ENCODE measurements at regions not wholly inside any gene's neighbourhood (a gene's known extent, or its start where the extent isn't known, plus 50 kb on each side); places are given as distances from the start of the nearest gene placed in this dataset.

GRCh38 chr2:234438305-234438977, 58.4 kb downstream of the ARL4C start:
- no peak for DNase-seq

- no peak for DNase-seq
Measured at GRCh38 chr2:234437642-234438304, 59.1 kb downstream of the ARL4C start.

GRCh38 chr2:234436482-234436837, 60.4 kb downstream of the ARL4C start:
- no peak for DNase-seq

GRCh38 chr2:234435836-234436481, 60.9 kb downstream of the ARL4C start:
- no peak for DNase-seq

DNA sequence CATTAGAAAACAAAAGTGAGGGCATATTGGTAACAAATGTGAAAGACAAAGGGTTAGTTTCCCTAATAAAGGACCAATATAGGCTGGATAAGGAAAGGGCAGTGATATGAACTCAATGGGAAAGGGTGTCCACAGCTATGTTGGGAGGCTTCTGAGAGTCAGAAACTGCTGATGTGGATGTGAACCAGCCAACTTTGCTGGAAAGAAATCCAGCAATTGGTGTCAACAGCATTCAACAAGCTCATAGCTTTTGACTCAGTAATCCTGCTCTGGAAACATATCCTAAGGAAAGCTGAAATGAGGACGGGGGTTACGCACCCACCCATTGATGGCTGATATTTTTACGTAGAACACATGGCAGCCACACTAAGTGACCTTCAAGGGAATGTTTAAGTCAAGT, 63.7 kb downstream of the ARL4C start:
- no peak for DNase-seq

GRCh38 chr2:234430871-234431270, 66.0 kb downstream of the ARL4C start:
- no peak for DNase-seq

DNA sequence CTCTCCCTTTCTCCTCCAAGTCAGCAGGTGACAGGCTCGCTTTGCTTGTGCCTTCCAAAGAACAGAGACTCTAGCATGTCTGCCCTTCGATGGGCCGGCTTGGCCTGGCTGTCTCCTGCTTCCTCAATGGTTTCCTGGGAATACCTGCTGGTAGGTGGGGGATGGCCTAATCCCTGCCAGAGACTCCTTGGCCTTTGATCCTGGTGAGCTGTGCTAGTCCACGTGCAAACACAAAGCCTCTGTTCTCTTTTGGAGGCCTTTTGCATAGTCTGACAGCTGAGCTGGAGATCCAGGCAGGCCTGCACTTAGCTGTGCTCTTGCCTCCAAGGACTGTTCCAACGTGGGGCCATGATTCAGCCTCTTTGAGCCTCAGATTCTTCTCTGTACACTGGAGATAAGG, 67.6 kb downstream of the ARL4C start:
- no peak for DNase-seq

DNA sequence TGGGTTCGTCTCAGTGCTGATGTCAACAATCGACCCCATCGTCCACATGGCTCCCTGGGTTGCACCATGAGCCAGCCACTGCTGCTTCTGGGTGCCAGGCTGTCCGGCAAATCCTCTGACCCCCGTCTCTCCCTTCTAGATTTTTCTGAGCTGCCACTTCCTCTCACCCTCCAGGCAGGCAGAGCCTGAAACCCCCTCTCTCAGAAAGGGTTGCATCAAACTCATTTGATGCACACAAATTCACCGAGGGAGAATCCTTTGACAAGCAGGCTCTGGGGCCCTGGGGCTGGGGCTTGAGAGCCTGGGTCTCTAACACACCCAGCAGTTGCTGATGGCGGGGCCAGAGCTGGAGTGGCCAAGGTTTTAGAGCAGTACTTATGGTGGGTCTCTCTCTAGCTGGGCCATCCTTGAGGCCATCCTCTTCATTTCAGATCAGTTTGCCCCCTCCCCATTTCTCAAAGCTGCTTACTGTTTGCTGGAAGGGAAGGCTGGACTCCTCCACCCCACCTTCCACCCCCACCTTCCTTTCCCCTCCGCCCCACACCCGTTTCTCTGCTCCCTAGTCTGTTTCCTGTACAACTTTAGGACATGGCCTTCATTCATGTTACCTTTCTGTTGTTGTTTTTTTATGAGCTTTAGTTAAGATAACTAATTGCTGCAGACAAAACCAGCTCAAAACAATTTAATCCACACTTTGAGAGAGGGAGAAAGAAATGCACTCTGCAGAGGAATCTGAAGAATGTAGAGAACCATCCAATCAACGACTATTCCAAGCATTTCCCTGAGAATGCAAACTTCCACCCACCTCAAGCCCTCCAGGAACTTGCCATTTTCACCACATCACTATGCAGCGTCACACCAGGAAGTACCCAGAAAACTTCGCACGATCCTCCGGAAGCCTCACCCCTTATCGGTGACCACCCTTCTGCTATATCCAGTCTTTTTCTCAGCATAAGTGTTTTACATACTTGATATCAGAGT, 69.5 kb downstream of the ARL4C start:
- DNase-seq: peak; percentile 92

DNA sequence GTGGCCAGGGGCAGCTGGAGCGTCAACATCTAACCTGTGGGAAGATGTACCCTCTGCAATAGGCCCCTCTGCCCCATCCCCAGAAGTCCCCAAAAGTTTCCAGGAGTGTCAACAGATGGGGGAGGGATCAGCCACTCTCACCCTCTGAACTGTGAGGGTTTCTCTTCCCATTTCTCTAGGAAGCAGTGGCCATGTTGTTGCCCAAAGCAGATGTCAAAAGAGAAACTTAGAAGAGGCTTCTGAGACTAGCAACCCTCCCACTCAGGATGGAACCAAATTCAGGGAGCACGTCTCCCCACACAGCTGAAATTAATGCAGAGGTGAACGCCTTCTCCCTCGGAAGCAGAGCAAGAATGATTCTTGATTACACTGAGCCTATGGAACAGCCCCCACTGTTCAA, 70.3 kb downstream of the ARL4C start:
- no peak for DNase-seq

GRCh38 chr2:234425639-234426603, 71.0 kb downstream of the ARL4C start:
- DNase-seq: no peak

GRCh38 chr2:234423884-234424283, 73.0 kb downstream of the ARL4C start:
- DNase-seq: no peak

- no peak for DNase-seq
Measured at GRCh38 chr2:234422981-234423431, 73.9 kb downstream of the ARL4C start.

DNA sequence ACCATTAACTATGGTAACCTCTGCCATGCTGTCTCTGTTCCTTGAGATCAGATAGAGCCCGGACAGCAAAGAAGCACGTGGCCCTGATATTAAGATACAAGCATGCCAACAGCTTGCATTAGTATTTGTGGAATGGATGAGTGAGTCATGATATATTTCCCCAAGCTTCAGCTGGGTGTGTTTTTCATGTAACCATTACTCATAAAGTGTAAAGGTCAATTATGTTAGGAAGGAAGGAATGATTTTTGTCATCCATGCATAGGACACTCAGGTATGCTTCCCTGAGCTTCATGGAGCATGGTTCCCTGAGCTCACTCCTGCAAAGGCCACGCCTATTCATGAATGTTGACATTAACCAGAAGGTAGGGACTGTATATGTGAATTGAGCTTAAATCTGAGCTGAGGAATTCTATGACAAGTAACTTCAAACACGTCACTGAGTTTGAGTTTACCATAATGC, 74.6 kb downstream of the ARL4C start:
- peak; percentile 92 for DNase-seq

GRCh38 chr2:234420408-234420807, 76.5 kb downstream of the ARL4C start:
- DNase-seq: no peak

GRCh38 chr2:234419726-234420125, 77.2 kb downstream of the ARL4C start:
- DNase-seq: no peak

- no peak for DNase-seq
Measured at GRCh38 chr2:234415706-234416105, 81.2 kb downstream of the ARL4C start.

- no peak for DNase-seq
Measured at GRCh38 chr2:234414596-234414995, 82.3 kb downstream of the ARL4C start.

DNA sequence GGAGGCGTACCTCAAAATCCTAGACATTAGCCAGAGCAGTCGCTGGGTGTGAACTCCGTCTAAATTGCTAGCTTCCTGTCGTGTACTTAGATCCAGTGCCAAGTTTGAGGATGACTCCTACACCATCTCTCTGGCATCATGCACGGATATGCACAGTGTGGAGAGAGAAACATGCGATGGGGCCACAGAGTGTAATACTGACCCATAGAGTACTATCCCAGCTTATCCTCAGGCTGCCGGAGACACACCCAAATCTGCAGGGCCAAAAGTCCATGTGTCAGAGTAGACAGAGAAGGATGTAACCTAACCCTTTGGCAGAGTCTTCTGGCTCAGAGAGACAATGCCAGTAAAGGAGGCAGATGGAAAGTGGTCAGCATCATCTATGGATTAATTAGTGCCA, 84.2 kb downstream of the ARL4C start:
- DNase-seq: peak; percentile 54

GRCh38 chr2:234411793-234412192, 85.1 kb downstream of the ARL4C start:
- no peak for DNase-seq

- DNase-seq: no peak
Measured at GRCh38 chr2:234410526-234410925, 86.4 kb downstream of the ARL4C start.

- DNase-seq: no peak
Measured at GRCh38 chr2:234409590-234409989, 87.3 kb downstream of the ARL4C start.

Data from fibroblast of skin of abdomen (primary cell).